Fibroblast of skin of left quadriceps (primary cell): ENCODE measurements at regions not wholly inside any gene's neighbourhood (a gene's known extent, or its start where the extent isn't known, plus 50 kb on each side); places are given as distances from the start of the nearest gene placed in this dataset.

Source experiments
- DNase-seq, 2 experiments: peaks; one replicate each; pipeline ENCODE4 v3.0.0-alpha.2; 2013; ENCODE audit warnings: low read depth in 2 of 2

GRCh38 chr18:39772155-39772919 is 2182.7 kb upstream of the PIK3C3 start:
- DNase-seq = no peak

- no peak for DNase-seq
These were observed 2184.6 kb upstream of the PIK3C3 start for GRCh38 chr18:39770399-39770798.

- no peak for DNase-seq
These were observed 2190.2 kb upstream of the PIK3C3 start for GRCh38 chr18:39764873-39765272.

DNA sequence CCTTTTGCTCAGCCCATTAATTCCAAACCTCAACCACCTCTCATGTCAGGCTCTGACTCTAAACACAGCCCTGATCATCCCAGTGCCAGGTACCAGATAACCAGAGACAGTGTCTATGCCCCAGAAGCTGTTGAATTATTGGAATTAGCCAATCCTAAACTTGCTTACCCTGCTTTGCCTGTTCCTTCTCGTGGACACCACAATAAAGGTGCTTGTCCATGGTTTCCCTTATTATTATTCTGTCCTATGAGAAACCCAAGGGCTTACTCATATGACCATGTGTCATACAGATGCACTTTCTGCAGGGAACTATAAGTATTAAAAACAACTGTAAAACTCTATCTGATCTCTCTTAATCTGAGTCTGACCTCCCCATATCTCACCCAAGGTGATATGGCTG is 2193.8 kb upstream of the PIK3C3 start:
- no peak for DNase-seq

DNA sequence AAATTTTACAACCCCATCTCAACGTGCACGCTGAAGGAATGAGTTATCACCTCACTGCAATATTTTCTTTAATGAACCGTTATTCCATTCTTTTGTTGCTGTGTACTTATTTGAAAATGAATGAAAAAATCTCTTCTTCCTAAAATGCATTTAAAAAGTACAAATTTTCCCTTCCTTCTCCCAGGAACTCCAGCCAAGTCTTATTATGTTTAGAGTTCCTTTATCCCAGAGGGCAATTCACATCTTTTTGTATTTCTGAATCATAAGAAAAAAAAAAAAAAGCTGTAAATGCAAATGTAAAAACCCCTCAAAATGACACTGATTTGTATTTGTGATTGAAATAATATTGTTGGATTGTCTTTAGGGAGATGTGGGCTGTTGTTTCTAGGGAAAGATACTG is 2194.3 kb upstream of the CELF4 start:
- DNase-seq = no peak

GRCh38 chr18:39753178-39753577 is 2187.6 kb upstream of the CELF4 start:
- DNase-seq = no peak

DNA sequence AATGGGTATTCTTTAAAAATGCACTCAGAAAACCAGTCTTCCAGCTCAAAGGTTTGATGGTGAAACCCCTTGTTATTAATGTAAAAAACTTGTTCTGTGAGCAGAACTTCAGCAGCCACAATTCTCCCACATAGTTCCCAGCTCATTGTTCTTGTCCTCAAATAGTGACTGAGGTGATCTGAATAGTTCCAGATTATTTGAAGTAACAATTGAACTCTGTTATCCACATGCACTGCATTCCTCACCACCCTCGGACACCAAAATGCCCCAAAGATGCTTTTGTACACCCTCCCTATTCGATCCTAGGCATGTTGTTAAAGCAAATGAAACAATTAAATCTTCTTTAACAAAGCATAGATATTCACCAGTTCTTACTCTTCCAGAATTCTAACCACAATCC is 2186.8 kb upstream of the CELF4 start:
- DNase-seq = no peak

- no peak for DNase-seq
These were observed 2186.3 kb upstream of the CELF4 start for GRCh38 chr18:39751921-39752320.

DNA sequence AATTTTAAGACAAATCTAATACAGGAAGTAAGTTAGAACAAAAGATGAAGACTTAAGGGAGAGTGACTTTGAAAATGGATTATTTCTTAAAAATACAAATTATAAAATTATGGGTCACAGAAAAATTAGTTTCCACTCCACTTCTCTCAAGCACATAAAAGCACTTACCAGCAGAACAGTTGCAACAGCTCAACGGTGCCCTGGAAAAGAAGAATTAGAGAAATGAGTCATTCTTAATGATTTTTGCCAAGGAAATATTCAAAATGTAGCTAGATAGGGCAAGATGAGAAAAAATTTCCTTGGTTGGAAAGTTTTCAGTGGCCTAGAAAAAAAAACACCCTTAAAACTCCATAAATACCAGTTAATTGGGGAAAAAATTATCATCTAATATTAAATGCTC is 2185.6 kb upstream of the CELF4 start:
- DNase-seq = no peak

- DNase-seq = no peak
These were observed 2183.6 kb upstream of the CELF4 start for GRCh38 chr18:39749154-39749553.

- DNase-seq = no peak
These were observed 2183.1 kb upstream of the CELF4 start for GRCh38 chr18:39748727-39749126.

GRCh38 chr18:39746201-39746600 is 2180.6 kb upstream of the CELF4 start:
- no peak for DNase-seq

DNA sequence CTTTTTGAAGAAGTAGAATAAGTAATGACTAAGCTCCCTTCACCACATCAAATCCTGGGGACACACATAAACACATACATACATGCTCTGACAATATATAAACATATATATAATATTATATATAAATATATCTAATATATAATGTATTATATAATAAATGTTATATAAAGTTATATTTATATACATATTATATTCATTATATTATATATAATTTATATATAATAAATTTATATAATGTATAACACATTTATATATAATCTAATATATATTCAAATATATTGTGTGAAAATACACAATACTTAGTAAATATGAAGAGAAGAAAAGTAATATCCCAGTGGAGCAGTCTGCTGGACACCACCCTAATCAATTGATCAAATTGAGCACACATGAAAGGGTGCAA is 2177.9 kb upstream of the CELF4 start:
- no peak for DNase-seq

- no peak for DNase-seq
These were observed 2176.3 kb upstream of the CELF4 start for GRCh38 chr18:39741755-39742466.

DNA sequence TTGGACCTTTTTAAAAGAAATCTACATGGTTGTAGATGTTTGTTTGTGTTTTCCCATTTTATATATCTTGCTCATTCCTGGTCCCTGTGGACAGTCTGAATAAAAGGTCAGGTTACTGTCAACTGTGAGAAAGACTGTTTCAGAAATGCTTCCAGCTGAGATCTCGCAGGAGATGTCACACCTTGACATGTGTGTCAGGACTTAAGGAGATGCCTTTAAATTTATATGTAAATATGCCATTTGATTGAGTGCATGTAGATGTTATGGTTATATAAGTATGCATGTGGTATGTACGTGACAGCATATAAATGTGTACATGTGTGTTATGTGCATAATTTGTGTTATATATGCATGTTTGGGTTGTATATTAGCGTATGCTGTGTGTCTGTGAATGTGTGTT is 2172.3 kb upstream of the CELF4 start:
- DNase-seq = no peak

DNA sequence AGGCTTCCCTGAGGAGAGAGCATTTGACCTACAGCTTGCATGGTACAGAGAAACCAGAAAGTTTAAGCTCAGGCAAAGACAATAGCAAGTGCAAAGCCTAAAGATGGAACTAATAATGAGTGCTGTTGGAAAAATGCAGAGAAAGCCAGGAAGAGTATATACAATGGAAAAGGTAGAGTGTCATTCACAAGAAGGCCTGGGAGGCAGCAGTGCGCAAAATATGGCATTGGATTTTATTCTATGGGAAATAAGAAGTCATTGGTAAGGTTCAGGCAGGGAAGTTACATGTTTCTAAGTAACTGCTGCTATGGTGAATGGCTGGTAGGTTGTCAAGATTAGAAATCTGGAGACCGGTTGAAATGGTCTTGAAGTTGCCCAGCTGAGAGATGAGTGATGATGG is 2167.3 kb upstream of the CELF4 start:
- DNase-seq = no peak

DNA sequence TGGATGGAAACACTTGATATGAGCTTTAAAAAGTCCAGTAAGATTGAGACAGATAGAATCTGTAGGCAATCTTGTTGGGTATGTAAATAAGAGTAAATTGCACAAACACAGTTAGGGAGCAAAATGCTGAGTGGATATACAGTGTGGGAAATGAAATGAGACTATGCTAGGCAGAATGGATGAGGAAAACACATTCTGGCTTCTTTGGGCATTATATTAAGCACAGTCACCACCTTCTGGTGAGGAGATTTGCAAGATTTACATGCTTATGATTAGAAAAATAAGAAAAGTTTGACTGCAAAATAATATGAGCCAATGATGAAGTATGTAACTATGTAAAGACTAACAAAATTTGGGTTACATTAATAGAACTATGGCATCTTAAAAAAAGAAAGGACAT is 2165.0 kb upstream of the CELF4 start:
- no peak for DNase-seq

DNA sequence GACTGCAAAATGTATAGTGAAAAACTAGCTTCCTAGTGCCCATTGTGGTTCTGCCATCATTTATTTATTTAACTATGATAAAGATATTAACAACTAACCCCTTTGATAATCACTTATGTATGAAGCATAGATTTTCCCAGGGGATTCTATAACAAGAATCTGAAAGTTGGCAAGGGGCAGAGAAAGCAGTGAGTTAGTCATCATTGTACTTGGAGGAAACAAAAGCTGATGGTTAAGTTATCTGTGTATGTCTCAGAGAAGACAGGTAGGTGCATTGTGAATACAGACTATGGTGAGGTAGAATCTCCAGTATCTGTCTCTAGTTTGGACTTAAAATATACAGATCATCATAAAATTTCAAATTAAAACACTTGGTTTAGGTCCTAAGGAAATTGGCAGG is 2159.1 kb upstream of the CELF4 start:
- no peak for DNase-seq

DNA sequence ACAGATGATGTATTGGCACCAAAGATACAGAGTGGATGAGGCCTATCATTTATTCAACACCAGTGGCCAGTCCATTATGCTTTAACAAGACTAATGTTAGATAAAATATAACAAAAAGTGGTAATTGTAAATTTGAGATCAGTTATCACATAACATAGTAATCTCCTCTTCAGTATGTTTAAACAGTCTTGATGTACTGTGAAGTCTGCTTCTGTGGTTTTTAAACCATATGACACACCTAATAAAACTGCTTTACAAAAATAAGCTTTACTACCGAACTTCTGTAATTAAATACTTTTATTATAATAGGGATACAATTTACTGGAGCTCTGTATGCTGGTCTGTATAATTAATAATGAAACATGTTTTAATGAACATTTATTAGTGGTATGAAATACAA is 2156.1 kb upstream of the CELF4 start:
- DNase-seq = no peak

DNA sequence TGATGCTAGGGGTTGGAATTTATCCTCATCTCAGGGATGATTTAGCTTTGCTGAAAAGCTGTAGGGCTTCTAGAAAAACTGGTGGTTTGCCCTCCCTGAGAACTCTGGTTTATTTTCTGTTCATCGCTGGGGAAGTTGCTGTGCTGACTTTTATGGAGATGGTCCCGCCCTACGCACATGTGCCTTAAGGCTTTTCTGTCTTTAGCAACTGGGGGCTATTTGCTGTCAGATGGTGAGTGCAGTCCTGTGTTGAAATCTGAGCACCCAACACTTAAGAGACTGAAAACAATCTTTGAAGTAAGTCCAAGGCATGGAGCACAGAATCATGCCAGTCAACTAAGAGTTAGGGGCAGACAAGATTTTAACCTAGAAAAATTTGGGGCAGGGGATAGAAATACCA is 2148.4 kb upstream of the CELF4 start:
- DNase-seq = no peak

GRCh38 chr18:39711701-39712100 is 2146.1 kb upstream of the CELF4 start:
- DNase-seq = no peak

DNA sequence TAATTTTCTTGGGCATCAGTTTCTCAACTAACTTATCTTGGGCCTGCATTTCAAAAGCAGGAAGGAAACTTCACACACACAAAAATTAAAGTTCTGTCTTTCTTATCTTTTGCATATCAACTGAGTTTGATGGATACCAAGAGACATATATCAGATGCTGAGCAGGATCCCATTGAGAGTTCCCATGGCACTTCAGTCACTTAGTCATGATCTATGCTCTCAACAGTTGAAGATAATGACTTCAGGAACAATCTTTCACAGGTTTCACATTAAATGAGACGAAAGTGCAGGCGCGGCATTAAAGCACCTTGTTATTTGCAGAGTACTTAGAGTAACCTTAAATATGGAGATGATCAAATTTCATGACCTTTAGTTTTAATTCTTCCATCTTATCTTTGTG is 2139.8 kb upstream of the CELF4 start:
- no peak for DNase-seq

- DNase-seq = no peak
These were observed 2137.3 kb upstream of the CELF4 start for GRCh38 chr18:39702888-39703287.

DNA sequence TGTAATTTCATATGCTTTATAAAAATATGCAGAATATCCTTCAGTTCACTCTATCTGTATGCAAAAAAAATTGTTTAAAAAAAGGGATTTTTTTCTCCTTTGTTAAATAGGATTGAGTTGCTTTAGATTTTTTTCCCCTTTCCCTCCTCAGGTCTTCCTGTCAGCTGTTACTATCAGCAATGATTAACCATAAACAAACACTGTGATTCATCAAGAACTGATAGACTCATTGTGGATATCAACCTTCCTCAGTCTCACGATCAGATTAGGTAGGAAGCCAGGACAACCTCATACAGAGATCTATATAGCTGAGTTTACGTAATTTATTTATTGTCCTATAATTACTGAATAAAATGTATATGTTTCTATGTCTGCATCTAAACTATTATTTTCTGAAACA is 2136.2 kb upstream of the CELF4 start:
- DNase-seq = no peak
